PC-3 (cell line): ENCODE measurements at regions not wholly inside any gene's neighbourhood (a gene's known extent, or its start where the extent isn't known, plus 50 kb on each side); places are given as distances from the start of the nearest gene placed in this dataset.

Experiments used
- ATAC-seq: fragments of 200-7000 bp; cut with Tn5 transposase; 2 replicates; pipeline ENCODE4 v1.9.1; 2020; ENCODE audit warnings: mild to moderate bottlenecking, moderate library complexity
- BruUV-seq: library from RNA; stranded (reverse); fragments of 400-500 nt; replicated peaks from 2 replicates; lab custom pipeline; 2021; lab: Mats Ljungman, UMichigan
- CTCF ChIA-PET: fragments of 300-600 bp; sonication (Branson Sonifier 250); formaldehyde crosslinking; loops from one replicate; lab custom pipeline; 2022; ENCODE audit warnings: antibody characterized with exemption; lab: Charles Lee
- POLR2A ChIA-PET: fragments of 300-600 bp; sonication (Branson Sonifier 250); formaldehyde crosslinking; loops from one replicate; lab custom pipeline; 2022; ENCODE audit warnings: antibody characterized with exemption; ENCODE audit not compliant: unreplicated experiment; lab: Charles Lee
- DNase-seq: peaks from one replicate; pipeline ENCODE4 v3.0.0-alpha.2; 2015
- H2AFZ ChIP-seq: fragments of 300-600 bp; sonication (generic); 2 replicates; pipeline ENCODE4 v1.6.0; 2016; ENCODE audit warnings: antibody characterized with exemption, low read length
- H3F3A ChIP-seq: fragments of 300-600 bp; sonication (generic); one replicate; pipeline ENCODE4 v1.6.0; 2017; ENCODE audit warnings: antibody characterized with exemption, low read length, control low read depth, mild to moderate bottlenecking; ENCODE audit not compliant: unreplicated experiment
- H3K27ac ChIP-seq: fragments of 300-600 bp; sonication (generic); 2 replicates; pipeline ENCODE4 v1.5.1; 2016; ENCODE audit warnings: mild to moderate bottlenecking, low read length
- H3K27me3 ChIP-seq: fragments of 300-600 bp; sonication (generic); 2 replicates; pipeline ENCODE4 v1.6.1; 2016; ENCODE audit warnings: low read length, mixed read lengths
- H3K36me3 ChIP-seq: fragments of 300-600 bp; sonication (generic); 2 replicates; pipeline ENCODE4 v1.6.1; 2016; ENCODE audit warnings: low read depth, mixed run types, low read length, mixed read lengths
- H3K4me1 ChIP-seq: fragments of 300-600 bp; sonication (generic); 2 replicates; pipeline ENCODE4 v1.5.1; 2016; ENCODE audit warnings: low read length; ENCODE audit not compliant: insufficient read depth
- H3K4me2 ChIP-seq: fragments of 300-600 bp; sonication (generic); 2 replicates; pipeline ENCODE4 v1.6.0; 2016; ENCODE audit warnings: low read length
- H3K4me3 ChIP-seq: fragments of 300-600 bp; sonication (generic); 2 replicates; pipeline ENCODE4 v1.5.1; 2016; ENCODE audit warnings: mild to moderate bottlenecking, low read length, mixed read lengths
- H3K79me2 ChIP-seq: fragments of 300-600 bp; sonication (generic); 2 replicates; pipeline ENCODE4 v1.6.1; 2017; ENCODE audit warnings: low read length, mixed read lengths
- H3K9ac ChIP-seq: fragments of 300-600 bp; sonication (generic); 2 replicates; pipeline ENCODE4 v1.6.0; 2016; ENCODE audit warnings: mild to moderate bottlenecking, low read length
- H3K9me2 ChIP-seq: fragments of 300-600 bp; sonication (generic); replicated peaks from 2 replicates; pipeline ENCODE4 v1.6.1; 2016; ENCODE audit warnings: mixed run types, low read length, mixed read lengths
- H3K9me3 ChIP-seq: fragments of 300-600 bp; sonication (generic); 2 replicates; pipeline ENCODE4 v1.6.1; 2016; ENCODE audit warnings: low read length, mixed read lengths
- H4K20me1 ChIP-seq: fragments of 300-600 bp; sonication (generic); 2 replicates; pipeline ENCODE4 v1.6.1; 2016; ENCODE audit warnings: low read length, mixed read lengths
- EZH2 ChIP-seq: fragments of 300-600 bp; sonication (generic); IDR thresholded peaks from one replicate; pipeline ENCODE4 v1.6.1; 2017; ENCODE audit warnings: antibody characterized with exemption, mild to moderate bottlenecking, low read length; ENCODE audit not compliant: unreplicated experiment
- EZH2phosphoT487 ChIP-seq: fragments of 300-600 bp; sonication (generic); IDR thresholded peaks from 2 replicates; pipeline ENCODE4 v1.6.1; 2018; ENCODE audit warnings: mild to moderate bottlenecking, antibody characterized with exemption, low read length, borderline replicate concordance
- intact Hi-C: fragments of 100-400 bp; cut with micrococcal nuclease; formaldehyde crosslinking; loops from 2 replicates; pipeline ENCODE4 v1.9.0; 2023
- TF ChIP-seq, protein P1 (sequence below): fragments of 300-600 bp; sonication (generic); conservative IDR thresholded peaks from 2 replicates; pipeline ENCODE4 v1.5.1; 2017; ENCODE audit warnings: antibody characterized with exemption, low read depth, mild to moderate bottlenecking, low read length

DNA sequence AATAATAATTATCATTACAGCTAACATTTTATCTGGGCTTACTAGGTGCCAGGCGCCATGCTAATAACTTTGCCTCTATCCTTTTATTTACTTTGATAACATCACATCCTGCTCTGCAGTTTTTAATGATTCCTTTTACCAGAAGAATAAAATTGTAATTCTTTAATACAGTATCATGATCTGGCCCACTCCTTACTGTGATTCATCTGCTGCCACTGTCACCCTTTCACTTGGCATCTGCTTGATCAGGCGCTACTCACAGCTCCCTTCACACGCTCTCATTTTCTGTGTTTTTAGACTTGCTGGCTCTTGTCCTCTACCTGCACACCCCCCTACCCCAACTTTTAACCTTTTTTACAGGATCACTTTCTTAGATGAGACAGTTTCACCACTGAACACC, 167.5 kb downstream of the NTMT2 start:
- Histone ChIP-seq H3K79me2 (no peaks in the 10 kb centered on the region), H3K27ac (no peak overlapping the region), H3F3A (no peaks in the 10 kb centered on the region), H3K4me1 (no peaks in the 10 kb centered on the region), H3K27me3 (peaks cover 35% of the 10 kb centered on the region), H3K4me3 (no peak overlapping the region), H4K20me1 (no peaks in the 10 kb centered on the region), H3K36me3 (no peaks in the 10 kb centered on the region), H2AFZ (no peak overlapping the region), H3K4me2 (no peak overlapping the region), H3K9me3 (no peaks in the 10 kb centered on the region), H3K9ac (no peak overlapping the region), H3K9me2 (no peaks in the 10 kb centered on the region)
- ATAC-seq (peak; percentile 51), DNase-seq (no peak)
- TF ChIP-seq, protein P1, sequence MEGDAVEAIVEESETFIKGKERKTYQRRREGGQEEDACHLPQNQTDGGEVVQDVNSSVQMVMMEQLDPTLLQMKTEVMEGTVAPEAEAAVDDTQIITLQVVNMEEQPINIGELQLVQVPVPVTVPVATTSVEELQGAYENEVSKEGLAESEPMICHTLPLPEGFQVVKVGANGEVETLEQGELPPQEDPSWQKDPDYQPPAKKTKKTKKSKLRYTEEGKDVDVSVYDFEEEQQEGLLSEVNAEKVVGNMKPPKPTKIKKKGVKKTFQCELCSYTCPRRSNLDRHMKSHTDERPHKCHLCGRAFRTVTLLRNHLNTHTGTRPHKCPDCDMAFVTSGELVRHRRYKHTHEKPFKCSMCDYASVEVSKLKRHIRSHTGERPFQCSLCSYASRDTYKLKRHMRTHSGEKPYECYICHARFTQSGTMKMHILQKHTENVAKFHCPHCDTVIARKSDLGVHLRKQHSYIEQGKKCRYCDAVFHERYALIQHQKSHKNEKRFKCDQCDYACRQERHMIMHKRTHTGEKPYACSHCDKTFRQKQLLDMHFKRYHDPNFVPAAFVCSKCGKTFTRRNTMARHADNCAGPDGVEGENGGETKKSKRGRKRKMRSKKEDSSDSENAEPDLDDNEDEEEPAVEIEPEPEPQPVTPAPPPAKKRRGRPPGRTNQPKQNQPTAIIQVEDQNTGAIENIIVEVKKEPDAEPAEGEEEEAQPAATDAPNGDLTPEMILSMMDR, result no peak
- no peak for TF ChIP-seq EZH2
- TF ChIP-seq EZH2phosphoT487, result no peak
- POLR2A ChIA-PET, result no interaction called here
- no TSS peak for BruUV-seq
- intact Hi-C loops, result no loop called here
- CTCF ChIA-PET, result no interaction called here

DNA sequence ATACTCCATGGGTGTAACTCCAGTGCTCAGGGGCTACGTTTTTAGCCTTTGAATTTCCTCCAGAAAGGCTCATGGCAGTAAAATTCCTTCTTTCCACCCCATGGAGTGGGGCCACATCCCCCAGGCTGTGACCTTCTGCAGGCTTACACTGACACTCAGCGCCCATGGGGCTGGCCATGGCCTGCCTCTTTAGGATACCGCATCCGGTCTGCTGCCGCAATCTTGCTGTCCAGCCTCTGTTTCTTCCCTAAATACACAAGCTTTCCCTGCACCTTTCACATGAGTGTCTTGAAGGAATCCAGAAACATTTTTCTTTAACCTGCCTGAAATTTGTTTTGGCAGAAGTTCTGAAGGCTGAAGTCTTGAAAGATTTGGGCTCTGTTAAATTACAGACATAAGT, 170.5 kb downstream of the NTMT2 start:
- Histone ChIP-seq H3K27me3 (peaks cover 37% of the 10 kb centered on the region), H3K4me1 (no peaks in the 10 kb centered on the region), H3K4me3 (no peak overlapping the region), H3K9me2 (no peaks in the 10 kb centered on the region), H4K20me1 (no peaks in the 10 kb centered on the region), H2AFZ (no peak overlapping the region), H3F3A (no peaks in the 10 kb centered on the region), H3K9ac (no peak overlapping the region), H3K27ac (no peak overlapping the region), H3K9me3 (no peaks in the 10 kb centered on the region), H3K36me3 (no peaks in the 10 kb centered on the region), H3K4me2 (no peak overlapping the region), H3K79me2 (no peaks in the 10 kb centered on the region)
- DNase-seq (no peak), ATAC-seq (no peak)
- BruUV-seq, result no TSS peak
- CTCF ChIA-PET, result no interaction called here
- no peak for TF ChIP-seq EZH2phosphoT487
- no peak for TF ChIP-seq EZH2
- TF ChIP-seq, protein P1, result no peak
- intact Hi-C loops, result no loop called here
- POLR2A ChIA-PET, result no interaction called here

DNA sequence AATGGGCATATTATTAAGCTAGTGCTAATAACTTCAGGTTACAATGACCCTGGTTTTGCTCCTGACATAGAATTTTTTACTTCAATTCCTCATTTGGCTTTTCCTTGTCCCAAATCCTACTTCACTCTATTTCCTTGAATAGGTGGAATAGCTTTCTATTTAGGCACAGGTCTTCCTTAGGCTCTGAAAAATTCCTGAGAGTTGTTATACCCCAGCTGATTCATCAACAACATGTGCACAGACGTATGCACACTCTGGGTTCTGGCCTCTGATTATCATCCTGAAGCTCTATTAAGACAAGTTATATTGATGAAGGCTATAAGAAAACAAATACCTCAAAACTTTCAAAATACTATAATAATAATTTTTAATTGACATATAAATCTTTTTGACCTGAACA, 172.4 kb downstream of the NTMT2 start:
- no TSS peak for BruUV-seq
- intact Hi-C loops, result no loop called here
- no peaks in the 10 kb centered on the region for H4K20me1 ChIP-seq
- H3K36me3 ChIP-seq, result no peaks in the 10 kb centered on the region
- H3K9ac ChIP-seq, result no peak overlapping the region
- ATAC-seq, result no peak
- H3K9me3 ChIP-seq, result no peaks in the 10 kb centered on the region
- H3K4me3 ChIP-seq, result no peak overlapping the region
- peaks cover 32% of the 10 kb centered on the region for H3K27me3 ChIP-seq
- H3K79me2 ChIP-seq, result no peaks in the 10 kb centered on the region
- H3K27ac ChIP-seq, result no peak overlapping the region
- H2AFZ ChIP-seq, result no peak overlapping the region
- DNase-seq, result no peak
- CTCF ChIA-PET, result no interaction called here
- no peak overlapping the region for H3K4me2 ChIP-seq
- POLR2A ChIA-PET, result no interaction called here
- TF ChIP-seq EZH2 (no peak), EZH2phosphoT487 (no peak)
- TF ChIP-seq, protein P1, result no peak
- no peaks in the 10 kb centered on the region for H3K9me2 ChIP-seq
- no peaks in the 10 kb centered on the region for H3K4me1 ChIP-seq
- no peaks in the 10 kb centered on the region for H3F3A ChIP-seq
